Liver (tissue), 8 donors: ENCODE measurements at regions not wholly inside any gene's neighbourhood (a gene's known extent, or its start where the extent isn't known, plus 50 kb on each side); places are given as distances from the start of the nearest gene placed in this dataset.

Source experiments
- DNase-seq: peaks from one replicate; pipeline ENCODE4 v3.0.0-alpha.2; 2017; ENCODE audit warnings: low spot score
- H3K27ac ChIP-seq, 2 donors: one replicate each; pipeline ENCODE4 v1.7.0; 2013; ENCODE audit warnings: inconsistent platforms in 2 of 2, low read length in 2 of 2, control low read depth in 1 of 2, low read depth in 1 of 2, mild to moderate bottlenecking in 1 of 2
- H3K27me3 ChIP-seq, 4 donors: one replicate each; pipeline versions ENCODE4 v1.6.1 to v1.7.0; 2013; ENCODE audit warnings: low read length in 3 of 4, inconsistent platforms in 1 of 4, mild to moderate bottlenecking in 1 of 4, moderate library complexity in 1 of 4; ENCODE audit not compliant: control insufficient read depth in 4 of 4, insufficient read depth in 4 of 4
- H3K36me3 ChIP-seq, 4 donors: one replicate each; pipeline versions ENCODE4 v1.6.1 to v1.7.0; 2013; ENCODE audit warnings: low read length in 3 of 4, mild to moderate bottlenecking in 3 of 4, low read depth in 1 of 4, moderate library complexity in 1 of 4; ENCODE audit not compliant: control insufficient read depth in 4 of 4, insufficient read depth in 3 of 4
- H3K4me1 ChIP-seq, 4 donors: one replicate each; pipeline versions ENCODE4 v1.6.1 to v1.7.0; 2013; ENCODE audit warnings: low read length in 3 of 4, mild to moderate bottlenecking in 3 of 4, moderate library complexity in 1 of 4; ENCODE audit not compliant: control insufficient read depth in 4 of 4, insufficient read depth in 4 of 4
- H3K4me3 ChIP-seq, 3 donors: one replicate each; pipeline versions ENCODE4 v1.6.1 to v1.7.0; 2013; ENCODE audit warnings: low read length in 3 of 3, control low read depth in 1 of 3, low read depth in 1 of 3, mild to moderate bottlenecking in 1 of 3
- H3K9ac ChIP-seq, 2 donors: one replicate each; pipeline ENCODE4 v1.7.0; 2013; ENCODE audit warnings: low read length in 2 of 2, mild to moderate bottlenecking in 2 of 2, moderate library complexity in 2 of 2, control low read depth in 1 of 2, low read depth in 1 of 2
- H3K9me3 ChIP-seq, 4 donors: one replicate each; pipeline versions ENCODE4 v1.6.1 to v1.7.0; 2013; ENCODE audit warnings: low read length in 3 of 4; ENCODE audit not compliant: control insufficient read depth in 4 of 4
- ATF3 ChIP-seq: IDR thresholded peaks from 2 replicates; pipeline ENCODE4 v1.6.1; 2016; ENCODE audit warnings: antibody characterized with exemption
- EGR1 ChIP-seq, 2 donors: IDR thresholded peaks; 2 replicates each; pipeline ENCODE4 v1.6.1; 2016 to 2018; ENCODE audit warnings: antibody characterized with exemption in 2 of 2, low read depth in 2 of 2
- FOXA1 ChIP-seq: IDR thresholded peaks from 2 replicates; pipeline ENCODE4 v1.6.1; 2016; ENCODE audit warnings: antibody characterized with exemption
- FOXA2 ChIP-seq: IDR thresholded peaks from 2 replicates; pipeline ENCODE4 v1.6.1; 2016; ENCODE audit warnings: antibody characterized with exemption
- GABPA ChIP-seq, 2 donors: IDR thresholded peaks in 1 of 2; conservative IDR thresholded peaks in 1 of 2; 2 replicates each; pipeline ENCODE4 v1.6.1; 2016; ENCODE audit warnings: antibody characterized with exemption in 2 of 2, mild to moderate bottlenecking in 1 of 2, moderate library complexity in 1 of 2
- HNF4A ChIP-seq, 2 donors: conservative IDR thresholded peaks; 2 replicates each; pipeline ENCODE4 v1.6.1; 2016; ENCODE audit warnings: antibody characterized with exemption in 2 of 2, mild to moderate bottlenecking in 2 of 2
- HNF4G ChIP-seq: IDR thresholded peaks from 2 replicates; pipeline ENCODE4 v1.6.1; 2016; ENCODE audit warnings: antibody characterized with exemption
- JUND ChIP-seq, 2 donors: IDR thresholded peaks; 2 replicates each; pipeline ENCODE4 v1.6.1; 2016; ENCODE audit warnings: antibody characterized with exemption in 2 of 2
- NR2F2 ChIP-seq: IDR thresholded peaks from 2 replicates; pipeline ENCODE4 v1.6.1; 2016; ENCODE audit warnings: antibody characterized with exemption
- RAD21 ChIP-seq, 2 donors: IDR thresholded peaks; 2 replicates each; pipeline ENCODE4 v1.6.1; 2016; ENCODE audit warnings: antibody characterized with exemption in 2 of 2, mild to moderate bottlenecking in 2 of 2
- RXRA ChIP-seq, 2 donors: IDR thresholded peaks; 2 replicates each; pipeline ENCODE4 v1.6.1; 2017 to 2018; ENCODE audit warnings: antibody characterized with exemption in 2 of 2, mild to moderate bottlenecking in 1 of 2
- SP1 ChIP-seq: IDR thresholded peaks from 2 replicates; pipeline ENCODE4 v1.6.1; 2018; ENCODE audit warnings: antibody characterized with exemption, mild to moderate bottlenecking
- TAF1 ChIP-seq: conservative IDR thresholded peaks from 2 replicates; pipeline ENCODE4 v1.6.1; 2016; ENCODE audit warnings: antibody characterized with exemption, mild to moderate bottlenecking
- YY1 ChIP-seq: IDR thresholded peaks from 2 replicates; pipeline ENCODE4 v1.6.1; 2016; ENCODE audit warnings: antibody characterized with exemption, mild to moderate bottlenecking
- WGBS: extraction: QIAGEN DNeasy Blood & Tissue Kit; methylation state at CpG from one replicate; pipeline ENCODE4 v1.1.7; 2013; 5-methylcytosine and 5-hydroxymethylcytosine counted together
- TF ChIP-seq, protein P1 (sequence below): IDR thresholded peaks from 2 replicates; pipeline ENCODE4 v1.6.1; 2016; ENCODE audit warnings: antibody characterized with exemption
- TF ChIP-seq, protein P2 (sequence below): IDR thresholded peaks from 2 replicates; pipeline ENCODE4 v1.6.1; 2016; ENCODE audit warnings: antibody characterized with exemption
- TF ChIP-seq, protein P3 (sequence below): fragments of 150-350 bp; IDR thresholded peaks from 2 replicates; pipeline ENCODE4 v1.5.1; 2017; ENCODE audit warnings: improper control_type of control experiment, low read depth, low read length; ENCODE audit not compliant: missing input control
- donor health status: healthy.
- donor health status: healthy.
- donor health status: healthy.
- donor health status: healthy.
- donor health status: healthy.

GRCh38 chr3:146382386-146382785, 87.0 kb downstream of the PLSCR2 start:
- Histone ChIP-seq H3K4me1 (no peaks in the 10 kb centered on the region), H3K9me3 (no peaks in the 10 kb centered on the region), H3K27ac (no peak overlapping the region), H3K27me3 (no peaks in the 10 kb centered on the region), H3K36me3 (no peaks in the 10 kb centered on the region), H3K9ac (no peak overlapping the region), H3K4me3 (no peak overlapping the region)
- 96% methylated on average over 1 of the region's 1 CpG for WGBS
- TF ChIP-seq RAD21 (IDR thresholded peaks at IDR 0.05) (peak in 1 of 2 donors; percentile 11), EGR1 (IDR thresholded peaks at IDR 0.05; ENCODE audit: low read depth in 2 of 2) (no peak)
- no peak for DNase-seq

- no peak for TF ChIP-seq JUND (IDR thresholded peaks at IDR 0.05)
- TF ChIP-seq, protein P1, sequence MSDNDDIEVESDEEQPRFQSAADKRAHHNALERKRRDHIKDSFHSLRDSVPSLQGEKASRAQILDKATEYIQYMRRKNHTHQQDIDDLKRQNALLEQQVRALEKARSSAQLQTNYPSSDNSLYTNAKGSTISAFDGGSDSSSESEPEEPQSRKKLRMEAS, result no peak
- no peak for TF ChIP-seq HNF4A (conservative IDR thresholded peaks at IDR 0.05)
- TF ChIP-seq HNF4G, result no peak
- no peak for TF ChIP-seq RXRA (IDR thresholded peaks at IDR 0.05)
- no peak for TF ChIP-seq ATF3
- no peak for TF ChIP-seq YY1
- TF ChIP-seq, protein P2, sequence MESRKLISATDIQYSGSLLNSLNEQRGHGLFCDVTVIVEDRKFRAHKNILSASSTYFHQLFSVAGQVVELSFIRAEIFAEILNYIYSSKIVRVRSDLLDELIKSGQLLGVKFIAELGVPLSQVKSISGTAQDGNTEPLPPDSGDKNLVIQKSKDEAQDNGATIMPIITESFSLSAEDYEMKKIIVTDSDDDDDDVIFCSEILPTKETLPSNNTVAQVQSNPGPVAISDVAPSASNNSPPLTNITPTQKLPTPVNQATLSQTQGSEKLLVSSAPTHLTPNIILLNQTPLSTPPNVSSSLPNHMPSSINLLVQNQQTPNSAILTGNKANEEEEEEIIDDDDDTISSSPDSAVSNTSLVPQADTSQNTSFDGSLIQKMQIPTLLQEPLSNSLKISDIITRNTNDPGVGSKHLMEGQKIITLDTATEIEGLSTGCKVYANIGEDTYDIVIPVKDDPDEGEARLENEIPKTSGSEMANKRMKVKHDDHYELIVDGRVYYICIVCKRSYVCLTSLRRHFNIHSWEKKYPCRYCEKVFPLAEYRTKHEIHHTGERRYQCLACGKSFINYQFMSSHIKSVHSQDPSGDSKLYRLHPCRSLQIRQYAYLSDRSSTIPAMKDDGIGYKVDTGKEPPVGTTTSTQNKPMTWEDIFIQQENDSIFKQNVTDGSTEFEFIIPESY, result no peak
- TF ChIP-seq TAF1, result no peak
- no peak for TF ChIP-seq SP1
- TF ChIP-seq FOXA1, result no peak
- TF ChIP-seq FOXA2, result no peak
- no peak for TF ChIP-seq NR2F2
- no peak for TF ChIP-seq EGR1 (IDR thresholded peaks at IDR 0.05; ENCODE audit: low read depth in 2 of 2)
- no peak for TF ChIP-seq GABPA (IDR thresholded peaks at IDR 0.05 in 1 of 2, conservative IDR thresholded peaks at IDR 0.05 in 1 of 2)
- H3K9me3 ChIP-seq, result no peaks in the 10 kb centered on the region
- WGBS, result 52% methylated on average over 2 of the region's 2 CpGs
- no peak for DNase-seq
- no peak overlapping the region for H3K9ac ChIP-seq
- no peaks in the 10 kb centered on the region for H3K4me1 ChIP-seq
- H3K4me3 ChIP-seq, result no peak overlapping the region
- no peaks in the 10 kb centered on the region for H3K27me3 ChIP-seq
- no peaks in the 10 kb centered on the region for H3K36me3 ChIP-seq
- H3K27ac ChIP-seq, result no peak overlapping the region
Measured at GRCh38 chr3:146380046-146380445, 89.3 kb downstream of the PLSCR2 start.

- Histone ChIP-seq H3K9ac (no peak overlapping the region), H3K4me1 (no peaks in the 10 kb centered on the region), H3K27me3 (no peaks in the 10 kb centered on the region), H3K9me3 (peaks cover 0 to 3% (median under 1%) of the 10 kb centered on the region in 4 donors), H3K36me3 (no peaks in the 10 kb centered on the region), H3K27ac (no peak overlapping the region), H3K4me3 (no peak overlapping the region)
- DNase-seq, result no peak
- WGBS, result 91% methylated on average over 3 of the region's 3 CpGs
- no peak for TF ChIP-seq FOXA2
- TF ChIP-seq, protein P3, sequence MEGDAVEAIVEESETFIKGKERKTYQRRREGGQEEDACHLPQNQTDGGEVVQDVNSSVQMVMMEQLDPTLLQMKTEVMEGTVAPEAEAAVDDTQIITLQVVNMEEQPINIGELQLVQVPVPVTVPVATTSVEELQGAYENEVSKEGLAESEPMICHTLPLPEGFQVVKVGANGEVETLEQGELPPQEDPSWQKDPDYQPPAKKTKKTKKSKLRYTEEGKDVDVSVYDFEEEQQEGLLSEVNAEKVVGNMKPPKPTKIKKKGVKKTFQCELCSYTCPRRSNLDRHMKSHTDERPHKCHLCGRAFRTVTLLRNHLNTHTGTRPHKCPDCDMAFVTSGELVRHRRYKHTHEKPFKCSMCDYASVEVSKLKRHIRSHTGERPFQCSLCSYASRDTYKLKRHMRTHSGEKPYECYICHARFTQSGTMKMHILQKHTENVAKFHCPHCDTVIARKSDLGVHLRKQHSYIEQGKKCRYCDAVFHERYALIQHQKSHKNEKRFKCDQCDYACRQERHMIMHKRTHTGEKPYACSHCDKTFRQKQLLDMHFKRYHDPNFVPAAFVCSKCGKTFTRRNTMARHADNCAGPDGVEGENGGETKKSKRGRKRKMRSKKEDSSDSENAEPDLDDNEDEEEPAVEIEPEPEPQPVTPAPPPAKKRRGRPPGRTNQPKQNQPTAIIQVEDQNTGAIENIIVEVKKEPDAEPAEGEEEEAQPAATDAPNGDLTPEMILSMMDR, result no peak
- TF ChIP-seq HNF4G, result no peak
- TF ChIP-seq GABPA (IDR thresholded peaks at IDR 0.05 in 1 of 2, conservative IDR thresholded peaks at IDR 0.05 in 1 of 2), result no peak
- TF ChIP-seq, protein P1, result no peak
- no peak for TF ChIP-seq SP1
- TF ChIP-seq NR2F2, result no peak
Measured at GRCh38 chr3:146375219-146375618, 94.1 kb downstream of the PLSCR2 start.
